C4-2B (cell line): ENCODE measurements at regions not wholly inside any gene's neighbourhood (a gene's known extent, or its start where the extent isn't known, plus 50 kb on each side); places are given as distances from the start of the nearest gene placed in this dataset.

Experiments used
- H3K27ac ChIP-seq: fragments of 450-650 bp; 2 replicates; pipeline ENCODE4 v1.5.1; 2017
- CTCF ChIP-seq: fragments of 450-650 bp; conservative IDR thresholded peaks from 2 replicates; pipeline ENCODE4 v1.5.1; 2017; ENCODE audit warnings: mild to moderate bottlenecking
- ZFX ChIP-seq: fragments of 450-650 bp; IDR thresholded peaks from 2 replicates; pipeline ENCODE4 v1.6.1; 2017

GRCh38 chr13:50198508-50198907 lies 183.3 kb downstream of the KCNRG start:
- no peak overlapping the region for H3K27ac ChIP-seq
- TF ChIP-seq ZFX (no peak), CTCF (no peak)

GRCh38 chr13:50200569-50200968 lies 185.3 kb downstream of the KCNRG start:
- TF ChIP-seq ZFX (no peak), CTCF (no peak)
- peak overlapping the region; percentile 33 for H3K27ac ChIP-seq

GRCh38 chr13:50200988-50201387 lies 185.7 kb downstream of the KCNRG start:
- TF ChIP-seq ZFX (no peak), CTCF (no peak)

GRCh38 chr13:50202485-50202884 lies 187.2 kb downstream of the KCNRG start:
- TF ChIP-seq CTCF (no peak), ZFX (no peak)
- no peak overlapping the region for H3K27ac ChIP-seq

More at GRCh38 chr13:50200988-50201387, 185.7 kb downstream of the KCNRG start:
- peak overlapping the region; percentile 54 for H3K27ac ChIP-seq

GRCh38 chr13:50203256-50203941 lies 188.2 kb downstream of the KCNRG start:
- TF ChIP-seq ZFX, result no peak
- no peak for TF ChIP-seq CTCF

GRCh38 chr13:50205581-50205980 lies 190.3 kb downstream of the KCNRG start:
- TF ChIP-seq CTCF (no peak), ZFX (no peak)
- H3K27ac ChIP-seq, result no peak overlapping the region

More at GRCh38 chr13:50203256-50203941, 188.2 kb downstream of the KCNRG start:
- no peak overlapping the region for H3K27ac ChIP-seq

- TF ChIP-seq CTCF (no peak), ZFX (no peak)
- peak overlapping the region; percentile 10 for H3K27ac ChIP-seq
Observed at GRCh38 chr13:50208826-50209335, 193.6 kb downstream of the KCNRG start.
